Fibroblast of the aortic adventitia (primary cell): ENCODE measurements at regions not wholly inside any gene's neighbourhood (a gene's known extent, or its start where the extent isn't known, plus 50 kb on each side); places are given as distances from the start of the nearest gene placed in this dataset.
"Not testable (repeated sequence)": the region's sequence is repeated elsewhere in the genome, so short reads cannot be mapped to it uniquely, and the experiment has no call there.

Experiments
- DNase-seq: peaks from one replicate; pipeline ENCODE4 v3.0.0-alpha.2; 2010; ENCODE audit warnings: low read depth
- H3K4me3 ChIP-seq: 2 replicates; pipeline ENCODE4 v1.5.1; 2011; ENCODE audit warnings: low read depth, mild to moderate bottlenecking, control low read depth, low read length, moderate library complexity
- TF ChIP-seq, protein P1 (sequence below): IDR thresholded peaks from 2 replicates; pipeline ENCODE4 v1.5.1; 2011; ENCODE audit warnings: mild to moderate bottlenecking, low read length, control low read depth, inconsistent platforms; ENCODE audit not compliant: insufficient read depth

DNA sequence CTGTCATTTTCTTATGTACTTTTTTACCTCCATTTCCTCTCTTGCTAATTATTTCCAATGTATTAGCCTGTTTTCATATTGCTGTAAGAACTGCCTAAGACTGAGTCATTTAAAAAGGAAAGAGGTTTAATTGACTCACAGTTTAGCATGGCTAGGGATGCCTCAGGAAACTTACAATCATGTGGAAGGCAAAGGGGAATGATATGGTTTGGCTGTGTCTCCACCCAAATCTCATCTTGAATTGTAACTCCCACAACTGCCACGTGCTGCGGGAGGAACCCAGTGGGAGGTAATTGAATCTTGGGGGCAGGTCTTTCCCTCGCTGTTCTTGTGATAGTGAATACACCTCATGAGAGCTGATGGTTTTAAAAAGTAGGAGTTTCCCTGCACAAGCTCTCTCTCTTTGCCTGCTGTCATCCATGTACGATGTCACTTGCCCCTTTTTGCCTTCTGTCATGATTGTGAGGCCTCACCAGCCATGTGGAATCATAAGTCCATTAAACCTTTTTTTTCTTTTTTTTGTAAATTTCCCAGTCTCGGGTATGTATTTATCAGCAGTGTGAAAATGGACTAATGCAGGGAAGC, 870.0 kb upstream of the INTU start:
- no peak for DNase-seq
- TF ChIP-seq, protein P1, sequence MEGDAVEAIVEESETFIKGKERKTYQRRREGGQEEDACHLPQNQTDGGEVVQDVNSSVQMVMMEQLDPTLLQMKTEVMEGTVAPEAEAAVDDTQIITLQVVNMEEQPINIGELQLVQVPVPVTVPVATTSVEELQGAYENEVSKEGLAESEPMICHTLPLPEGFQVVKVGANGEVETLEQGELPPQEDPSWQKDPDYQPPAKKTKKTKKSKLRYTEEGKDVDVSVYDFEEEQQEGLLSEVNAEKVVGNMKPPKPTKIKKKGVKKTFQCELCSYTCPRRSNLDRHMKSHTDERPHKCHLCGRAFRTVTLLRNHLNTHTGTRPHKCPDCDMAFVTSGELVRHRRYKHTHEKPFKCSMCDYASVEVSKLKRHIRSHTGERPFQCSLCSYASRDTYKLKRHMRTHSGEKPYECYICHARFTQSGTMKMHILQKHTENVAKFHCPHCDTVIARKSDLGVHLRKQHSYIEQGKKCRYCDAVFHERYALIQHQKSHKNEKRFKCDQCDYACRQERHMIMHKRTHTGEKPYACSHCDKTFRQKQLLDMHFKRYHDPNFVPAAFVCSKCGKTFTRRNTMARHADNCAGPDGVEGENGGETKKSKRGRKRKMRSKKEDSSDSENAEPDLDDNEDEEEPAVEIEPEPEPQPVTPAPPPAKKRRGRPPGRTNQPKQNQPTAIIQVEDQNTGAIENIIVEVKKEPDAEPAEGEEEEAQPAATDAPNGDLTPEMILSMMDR = no peak
- H3K4me3 ChIP-seq = no peak overlapping the region

DNA sequence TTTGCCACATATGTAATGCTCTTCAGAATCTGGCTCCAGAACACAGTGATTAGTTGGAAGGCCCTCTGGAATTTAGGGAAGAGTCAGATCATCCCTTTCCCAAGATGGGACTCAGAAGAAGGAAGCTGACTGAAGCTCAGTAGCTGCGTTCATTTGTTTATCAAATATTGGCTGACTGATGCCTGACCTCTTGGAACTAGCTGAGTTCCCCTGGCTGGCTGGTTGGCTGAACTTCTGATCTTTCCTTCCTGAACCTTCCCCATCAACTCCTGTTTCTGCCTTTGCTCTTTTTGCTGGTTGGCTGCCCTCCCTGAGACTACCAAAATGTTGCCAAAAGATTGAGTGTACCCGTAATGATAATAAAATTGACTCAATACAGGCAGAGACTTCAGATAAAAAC, 866.5 kb upstream of the INTU start:
- TF ChIP-seq, protein P1 = no peak

DNA sequence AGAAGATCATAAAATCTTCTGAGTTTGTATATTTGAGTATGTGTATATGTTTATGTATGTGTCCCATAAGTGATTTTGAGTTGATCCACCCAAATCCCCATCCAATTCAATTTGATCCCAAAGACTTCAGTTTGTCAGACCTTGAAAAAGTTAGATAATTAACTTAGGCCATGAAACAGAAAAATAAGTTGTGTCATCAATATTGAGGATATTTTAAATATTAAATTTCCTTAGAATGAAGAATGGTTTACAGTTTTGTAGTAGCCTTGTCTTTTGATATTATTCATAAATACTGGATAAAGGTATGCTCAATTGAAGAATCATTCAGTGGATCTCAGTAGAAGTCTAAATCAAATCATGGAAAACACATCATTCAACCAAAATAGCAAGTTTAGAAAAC, 864.4 kb upstream of the INTU start:
- TF ChIP-seq, protein P1 = no peak
- H3K4me3 ChIP-seq = no peak overlapping the region

More for the DNA sequence above, 866.5 kb upstream of the INTU start:
- peak; percentile 63 for DNase-seq
- no peak overlapping the region for H3K4me3 ChIP-seq

DNA sequence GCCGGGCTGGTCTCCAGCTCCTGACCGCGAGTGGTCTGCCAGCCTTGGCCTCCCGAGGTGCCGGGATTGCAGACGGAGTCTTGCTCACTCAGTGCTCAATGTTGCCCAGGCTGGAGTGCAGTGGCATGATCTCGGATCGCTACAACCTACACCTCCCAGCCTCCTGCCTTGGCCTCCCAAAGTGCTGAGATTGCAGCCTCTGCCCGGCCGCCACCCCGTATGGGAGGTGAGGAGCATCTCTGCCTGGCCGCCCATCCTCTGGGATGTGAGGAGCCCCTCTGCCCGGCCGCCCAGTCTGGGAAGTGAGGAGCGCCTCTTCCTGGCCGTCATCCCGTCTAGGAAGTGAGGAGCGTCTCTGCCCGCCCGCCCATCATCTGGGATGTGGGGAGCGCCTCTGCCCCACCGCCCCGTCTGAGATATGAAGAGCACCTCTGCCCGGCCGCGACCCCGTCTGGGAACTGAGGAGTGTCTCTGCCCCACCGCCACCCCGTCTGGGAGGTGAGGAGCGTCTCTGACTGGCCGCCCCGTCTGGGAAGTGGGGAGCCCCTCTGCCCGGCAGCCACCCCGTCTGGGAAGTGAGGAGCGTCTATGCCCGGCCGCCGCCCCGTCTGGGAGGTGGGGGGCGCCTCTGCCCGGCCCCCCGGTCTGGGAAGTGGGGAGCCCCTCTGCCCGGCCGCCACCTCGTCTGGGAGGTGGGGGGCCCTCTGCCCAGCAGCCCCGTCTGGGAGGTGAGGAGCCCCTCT, 861.8 kb upstream of the INTU start:
- DNase-seq, H3K4me3 ChIP-seq: not testable (repeated sequence)

More for the DNA sequence above, 864.4 kb upstream of the INTU start:
- no peak for DNase-seq

DNA sequence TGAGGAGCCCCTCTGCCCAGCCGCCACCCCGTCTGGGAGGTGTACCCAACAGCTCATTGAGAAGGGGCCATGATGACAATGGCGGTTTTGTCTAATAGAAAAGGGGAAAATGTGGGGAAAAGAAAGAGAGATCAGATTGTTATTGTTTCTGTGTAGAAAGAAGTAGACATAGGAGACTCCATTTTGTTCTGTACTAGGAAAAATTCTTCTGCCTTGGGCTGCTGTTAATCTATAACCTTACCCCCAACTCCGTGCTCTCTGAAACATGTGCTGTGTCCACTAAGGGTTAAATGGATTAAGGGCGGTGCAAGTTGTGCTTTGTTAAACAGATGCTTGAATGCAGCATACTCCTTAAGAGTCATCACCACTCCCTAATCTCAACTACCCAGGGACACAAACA, 861.1 kb upstream of the INTU start:
- DNase-seq, H3K4me3 ChIP-seq: not testable (repeated sequence)

DNA sequence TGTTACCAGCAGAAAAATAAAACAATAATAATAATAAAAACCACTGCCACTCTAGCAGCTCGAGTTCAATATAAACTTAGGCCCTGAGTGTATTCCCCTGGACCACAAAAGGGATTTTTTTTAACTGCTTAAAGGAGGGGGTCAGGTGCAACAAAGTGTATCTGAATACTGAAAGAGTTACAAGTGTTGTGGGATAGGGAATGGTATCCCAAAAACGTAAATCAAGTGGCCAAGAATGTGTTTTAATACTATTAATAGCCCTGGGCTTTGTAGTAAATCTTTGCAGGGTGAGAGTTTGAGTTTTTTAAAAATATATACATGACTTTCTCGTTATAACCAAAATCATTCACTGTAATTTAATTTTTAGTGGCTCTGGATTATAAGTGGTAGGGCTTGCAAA, 860.1 kb upstream of the INTU start:
- no peak for DNase-seq
- H3K4me3 ChIP-seq = no peak overlapping the region
- TF ChIP-seq, protein P1 = no peak

DNA sequence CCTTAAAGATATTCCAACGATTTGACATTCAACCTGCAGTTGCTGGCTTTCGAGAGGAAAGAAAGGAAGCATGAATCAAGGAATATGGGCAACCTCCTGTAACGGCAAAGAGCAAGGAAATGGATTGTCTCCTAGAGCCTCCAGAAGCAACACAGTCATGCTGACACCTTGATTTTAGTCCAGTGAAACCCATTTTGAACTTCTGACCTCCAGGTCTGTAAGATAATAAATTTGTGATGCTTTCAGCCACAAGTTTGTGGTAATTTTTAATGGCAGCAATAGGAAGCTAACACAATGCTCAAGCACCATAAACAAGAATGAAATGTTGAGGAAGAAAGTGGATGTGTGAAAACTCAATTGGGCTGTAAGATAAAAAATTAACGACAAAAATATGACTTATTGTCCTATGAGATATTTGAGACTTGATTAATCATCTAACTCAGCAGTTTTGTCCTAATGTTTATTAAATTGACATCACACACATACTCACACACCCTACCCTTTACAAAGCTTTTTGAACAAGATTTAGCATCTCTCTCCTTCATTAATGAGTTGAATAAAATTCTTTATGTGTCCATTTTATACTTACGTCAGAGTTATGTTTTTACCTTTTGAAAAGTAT, 857.2 kb upstream of the INTU start:
- DNase-seq = no peak
- TF ChIP-seq, protein P1 = no peak

More for the DNA sequence above, 857.2 kb upstream of the INTU start:
- no peak overlapping the region for H3K4me3 ChIP-seq
